GM12878 (cell line): ENCODE measurements at regions not wholly inside any gene's neighbourhood (a gene's known extent, or its start where the extent isn't known, plus 50 kb on each side); places are given as distances from the start of the nearest gene placed in this dataset.

Experiments used
- FOXM1 ChIP-seq: IDR thresholded peaks from 2 replicates; pipeline ENCODE4 v1.6.1; 2012; ENCODE audit warnings: low read depth, mild to moderate bottlenecking, inconsistent platforms, low read length, moderate library complexity
- NR2F1 ChIP-seq: fragments of 450-650 bp; conservative IDR thresholded peaks from 2 replicates; pipeline ENCODE4 v1.6.1; 2017; ENCODE audit warnings: mild to moderate bottlenecking
- SMC3 ChIP-seq: IDR thresholded peaks from 2 replicates; pipeline ENCODE4 v1.6.1; 2011; ENCODE audit warnings: low read length, improper control_type of control experiment, borderline replicate concordance

DNA sequence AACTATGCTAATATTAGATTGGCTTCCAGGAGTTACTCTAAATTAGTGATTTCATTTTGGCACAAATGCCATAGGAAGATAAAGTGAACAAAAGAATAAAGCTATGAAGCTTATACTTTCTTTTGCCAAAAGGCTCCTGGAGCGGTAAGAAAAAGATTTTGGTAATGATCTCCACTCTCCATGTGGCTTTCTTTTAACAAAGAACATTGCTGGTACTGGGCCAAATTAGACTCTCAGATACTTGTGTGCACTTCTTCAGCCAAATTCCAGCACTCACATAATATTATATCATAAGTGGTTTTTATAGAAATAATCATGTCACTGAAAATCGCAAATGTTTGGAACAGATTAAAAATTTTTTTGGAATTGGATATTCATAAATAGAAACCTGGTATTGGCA lies 142.4 kb upstream of the FGF13 start:
- no peak for TF ChIP-seq SMC3
- no peak for TF ChIP-seq NR2F1
- no peak for TF ChIP-seq FOXM1
